ENCODE measurements at regions not wholly inside any gene's neighbourhood (a gene's known extent, or its start where the extent isn't known, plus 50 kb on each side); places are given as distances from the start of the nearest gene placed in this dataset.
"Not testable (repeated sequence)": the region's sequence is repeated elsewhere in the genome, so short reads cannot be mapped to it uniquely, and the experiment has no call there.

GRCh38 chr7:150042281-150042680, 168.5 kb downstream of the ATP6V0E2 start:
- TF ChIP-seq, protein P1, sequence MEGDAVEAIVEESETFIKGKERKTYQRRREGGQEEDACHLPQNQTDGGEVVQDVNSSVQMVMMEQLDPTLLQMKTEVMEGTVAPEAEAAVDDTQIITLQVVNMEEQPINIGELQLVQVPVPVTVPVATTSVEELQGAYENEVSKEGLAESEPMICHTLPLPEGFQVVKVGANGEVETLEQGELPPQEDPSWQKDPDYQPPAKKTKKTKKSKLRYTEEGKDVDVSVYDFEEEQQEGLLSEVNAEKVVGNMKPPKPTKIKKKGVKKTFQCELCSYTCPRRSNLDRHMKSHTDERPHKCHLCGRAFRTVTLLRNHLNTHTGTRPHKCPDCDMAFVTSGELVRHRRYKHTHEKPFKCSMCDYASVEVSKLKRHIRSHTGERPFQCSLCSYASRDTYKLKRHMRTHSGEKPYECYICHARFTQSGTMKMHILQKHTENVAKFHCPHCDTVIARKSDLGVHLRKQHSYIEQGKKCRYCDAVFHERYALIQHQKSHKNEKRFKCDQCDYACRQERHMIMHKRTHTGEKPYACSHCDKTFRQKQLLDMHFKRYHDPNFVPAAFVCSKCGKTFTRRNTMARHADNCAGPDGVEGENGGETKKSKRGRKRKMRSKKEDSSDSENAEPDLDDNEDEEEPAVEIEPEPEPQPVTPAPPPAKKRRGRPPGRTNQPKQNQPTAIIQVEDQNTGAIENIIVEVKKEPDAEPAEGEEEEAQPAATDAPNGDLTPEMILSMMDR (conservative IDR thresholded peaks at IDR 0.05; ENCODE audit: low read length), result not testable (repeated sequence)
- not testable (repeated sequence) for TF ChIP-seq EZH2phosphoT487 (IDR thresholded peaks at IDR 0.05; ENCODE audit: borderline replicate concordance)
